Lower leg skin (tissue), 4 donors: ENCODE measurements at regions not wholly inside any gene's neighbourhood (a gene's known extent, or its start where the extent isn't known, plus 50 kb on each side); places are given as distances from the start of the nearest gene placed in this dataset.
"Not testable (repeated sequence)": the region's sequence is repeated elsewhere in the genome, so short reads cannot be mapped to it uniquely, and the experiment has no call there.

ENCODE experiments used
- DNase-seq, 2 donors: peaks; one replicate each; pipeline ENCODE4 v3.0.0-alpha.2; 2019; ENCODE audit warnings: low spot score in 2 of 2
- H3K4me3 ChIP-seq: fragments of 200-600 bp; sonication (generic); 2 replicates; pipeline ENCODE4 v1.5.1; 2017; ENCODE audit warnings: mild to moderate bottlenecking, low read depth; ENCODE audit not compliant: poor library complexity, severe bottlenecking
- POLR2A ChIP-seq, 2 donors: fragments of 450-650 bp; IDR thresholded peaks; one replicate each; pipeline ENCODE4 v1.6.1; 2016 to 2017; ENCODE audit warnings: antibody characterized with exemption in 2 of 2, mild to moderate bottlenecking in 1 of 2, moderate library complexity in 1 of 2
- WGBS, 2 donors: methylation state at CpG; one replicate each; pipeline ENCODE4 v1.1.5; 2018; 5-methylcytosine and 5-hydroxymethylcytosine counted together
- intact Hi-C: fragments of 100-400 bp; cut with DNase I; formaldehyde crosslinking; loops from one replicate; pipeline ENCODE4 v1.15.0; 2023; ENCODE audit warnings: low total_unique reads
- TF ChIP-seq, protein P1 (sequence below), 3 donors: fragments of 450-650 bp; IDR thresholded peaks; one replicate each; pipeline ENCODE4 v1.5.1; 2016; ENCODE audit warnings: antibody characterized with exemption in 3 of 3, mild to moderate bottlenecking in 3 of 3, moderate library complexity in 2 of 3

DNA sequence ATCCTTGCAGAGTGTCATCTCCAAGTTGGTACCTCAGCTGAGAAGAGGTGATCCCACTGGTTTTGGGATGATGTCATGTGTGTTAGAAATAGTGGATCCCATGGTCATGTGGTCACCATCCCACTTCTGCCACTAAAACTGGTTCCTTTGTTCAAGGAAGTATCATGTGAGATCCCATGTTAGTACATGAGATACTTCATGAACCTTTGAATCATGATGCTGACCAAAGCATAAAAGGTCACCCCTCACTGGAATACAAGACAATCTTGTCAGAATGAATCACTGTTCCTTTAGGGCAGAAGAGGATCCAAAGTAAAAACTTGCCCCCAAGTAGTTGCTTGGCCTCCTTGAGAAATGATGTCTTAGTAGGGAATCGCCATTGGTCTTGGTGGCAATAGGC is 150.9 kb upstream of the MOCS2 start:
- WGBS, 2 donors = 97 to 100% methylated on average over 1 of the region's 1 CpG
- no peak overlapping the region for H3K4me3 ChIP-seq
- DNase-seq = no peak
- intact Hi-C loops = no loop called here
- TF ChIP-seq POLR2A (IDR thresholded peaks at IDR 0.05) = no peak
- TF ChIP-seq, protein P1, sequence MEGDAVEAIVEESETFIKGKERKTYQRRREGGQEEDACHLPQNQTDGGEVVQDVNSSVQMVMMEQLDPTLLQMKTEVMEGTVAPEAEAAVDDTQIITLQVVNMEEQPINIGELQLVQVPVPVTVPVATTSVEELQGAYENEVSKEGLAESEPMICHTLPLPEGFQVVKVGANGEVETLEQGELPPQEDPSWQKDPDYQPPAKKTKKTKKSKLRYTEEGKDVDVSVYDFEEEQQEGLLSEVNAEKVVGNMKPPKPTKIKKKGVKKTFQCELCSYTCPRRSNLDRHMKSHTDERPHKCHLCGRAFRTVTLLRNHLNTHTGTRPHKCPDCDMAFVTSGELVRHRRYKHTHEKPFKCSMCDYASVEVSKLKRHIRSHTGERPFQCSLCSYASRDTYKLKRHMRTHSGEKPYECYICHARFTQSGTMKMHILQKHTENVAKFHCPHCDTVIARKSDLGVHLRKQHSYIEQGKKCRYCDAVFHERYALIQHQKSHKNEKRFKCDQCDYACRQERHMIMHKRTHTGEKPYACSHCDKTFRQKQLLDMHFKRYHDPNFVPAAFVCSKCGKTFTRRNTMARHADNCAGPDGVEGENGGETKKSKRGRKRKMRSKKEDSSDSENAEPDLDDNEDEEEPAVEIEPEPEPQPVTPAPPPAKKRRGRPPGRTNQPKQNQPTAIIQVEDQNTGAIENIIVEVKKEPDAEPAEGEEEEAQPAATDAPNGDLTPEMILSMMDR (IDR thresholded peaks at IDR 0.05) = no peak

DNA sequence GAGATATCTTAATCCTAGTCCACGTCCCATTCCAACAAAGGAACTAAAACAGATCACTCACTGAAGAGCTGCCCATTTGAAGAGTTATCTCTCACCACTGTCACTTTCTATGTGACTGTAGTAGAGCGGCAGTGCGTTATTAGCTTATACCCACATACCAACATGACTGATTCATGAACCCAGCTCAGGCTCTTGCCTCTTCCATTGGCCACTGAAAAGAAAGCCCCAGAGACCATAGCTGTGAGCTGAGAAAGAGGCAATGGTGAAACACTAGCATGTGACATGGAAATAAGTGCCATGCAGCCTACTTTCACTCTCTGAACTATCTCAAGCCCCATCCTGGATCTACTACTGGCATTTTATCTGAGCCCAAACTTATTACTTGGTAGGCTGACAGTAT is 151.7 kb upstream of the MOCS2 start:
- WGBS, 2 donors = 84% methylated on average over 3 of the region's 3 CpGs
- no peak for DNase-seq
- no peak for TF ChIP-seq POLR2A (IDR thresholded peaks at IDR 0.05)
- TF ChIP-seq, protein P1 (IDR thresholded peaks at IDR 0.05) = no peak
- no peak overlapping the region for H3K4me3 ChIP-seq
- intact Hi-C loops = no loop called here

DNA sequence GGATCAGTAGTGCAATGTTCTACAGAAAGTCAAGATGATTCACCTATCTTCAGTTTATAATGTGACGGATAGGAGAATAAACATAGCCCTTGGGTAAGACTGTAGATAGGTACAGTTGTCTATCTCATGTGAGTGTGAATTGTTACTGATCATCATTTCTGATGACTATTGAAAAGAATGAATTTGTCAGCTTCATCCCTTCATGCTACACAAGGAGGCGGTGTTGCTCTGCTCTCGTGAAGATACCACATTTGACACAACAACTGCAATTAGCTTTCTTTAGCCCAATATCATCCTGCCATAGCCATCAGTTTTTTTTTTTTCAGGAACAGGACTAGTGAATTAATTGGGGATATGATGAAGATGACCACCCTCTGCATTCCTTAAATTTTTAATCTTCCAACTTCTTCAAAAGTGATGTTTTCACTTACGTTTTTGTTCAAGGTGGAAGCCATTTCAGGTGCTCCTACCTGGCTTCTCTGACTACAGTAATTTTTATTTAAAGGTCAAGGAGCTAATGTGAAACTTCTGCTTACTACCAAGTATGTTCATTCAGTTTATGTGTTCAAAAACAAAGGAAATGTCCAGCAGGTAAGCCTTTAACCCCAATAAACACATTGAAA is 152.9 kb upstream of the MOCS2 start:
- intact Hi-C loops = no loop called here
- H3K4me3 ChIP-seq = no peak overlapping the region
- DNase-seq = no peak
- TF ChIP-seq POLR2A (IDR thresholded peaks at IDR 0.05) = no peak
- TF ChIP-seq, protein P1 (IDR thresholded peaks at IDR 0.05) = no peak
- 81 to 89% methylated on average over 4 of the region's 4 CpGs for WGBS, 2 donors

- intact Hi-C loops = no loop called here
- TF ChIP-seq, protein P1 (IDR thresholded peaks at IDR 0.05) = no peak
- no peak for TF ChIP-seq POLR2A (IDR thresholded peaks at IDR 0.05)
- DNase-seq = no peak
- 85 to 87% methylated on average over 1 of the region's 1 CpG for WGBS, 2 donors
- no peak overlapping the region for H3K4me3 ChIP-seq
These were observed 153.6 kb upstream of the MOCS2 start for GRCh38 chr5:53263151-53263550.

- TF ChIP-seq, protein P1 (IDR thresholded peaks at IDR 0.05) = no peak
- TF ChIP-seq POLR2A (IDR thresholded peaks at IDR 0.05) = no peak
- intact Hi-C loops = no loop called here
- DNase-seq = no peak
- no peak overlapping the region for H3K4me3 ChIP-seq
- WGBS, 2 donors = 66 to 79% methylated on average over 2 of the region's 2 CpGs
These were observed 155.5 kb upstream of the MOCS2 start for GRCh38 chr5:53265043-53265442.

DNA sequence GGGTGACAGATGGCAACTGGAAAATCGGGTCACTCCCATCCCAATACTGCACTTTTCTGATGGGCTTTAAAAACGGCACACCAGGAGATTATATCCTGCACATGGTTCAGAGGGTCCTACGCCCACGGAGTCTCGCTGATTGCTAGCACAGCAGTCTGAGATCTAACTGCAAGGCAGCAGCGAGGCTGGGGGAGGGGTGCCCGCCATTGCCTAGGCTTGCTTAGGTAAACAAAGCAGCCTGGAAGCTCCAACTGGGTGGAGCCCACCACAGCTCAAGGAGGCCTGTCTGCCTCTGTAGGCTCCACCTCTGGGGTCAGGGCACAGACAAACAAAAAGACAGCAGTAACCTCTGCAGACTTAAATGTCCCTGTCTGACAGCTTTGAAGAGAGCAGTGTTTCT is 158.7 kb upstream of the MOCS2 start:
- H3K4me3 ChIP-seq, DNase-seq, intact Hi-C loops: not testable (repeated sequence)
- WGBS, 2 donors = 76 to 88% methylated on average over 7 of the region's 7 CpGs
